Loucy (cell line): ENCODE measurements at regions not wholly inside any gene's neighbourhood (a gene's known extent, or its start where the extent isn't known, plus 50 kb on each side); places are given as distances from the start of the nearest gene placed in this dataset.
"Not testable (repeated sequence)": the region's sequence is repeated elsewhere in the genome, so short reads cannot be mapped to it uniquely, and the experiment has no call there.

ENCODE experiments used
- H2AFZ ChIP-seq: fragments of 200-600 bp; sonication (generic); 2 replicates; pipeline ENCODE4 v1.6.0; 2016; ENCODE audit warnings: antibody characterized with exemption, mild to moderate bottlenecking, low read length, moderate library complexity
- H3F3A ChIP-seq: fragments of 200-600 bp; 2 replicates; pipeline ENCODE4 v1.6.0; 2016; ENCODE audit warnings: antibody characterized with exemption, low read depth, mild to moderate bottlenecking
- H3K27me3 ChIP-seq: fragments of 200-600 bp; sonication (generic); 2 replicates; pipeline ENCODE4 v1.6.1; 2014; ENCODE audit warnings: low read length, mild to moderate bottlenecking; ENCODE audit not compliant: insufficient read depth, poor library complexity, severe bottlenecking
- H3K36me3 ChIP-seq: fragments of 200-600 bp; sonication (generic); 2 replicates; pipeline ENCODE4 v1.6.1; 2016; ENCODE audit warnings: low read length; ENCODE audit not compliant: insufficient read depth
- H3K4me1 ChIP-seq: fragments of 200-600 bp; sonication (generic); 2 replicates; pipeline ENCODE4 v1.5.1; 2014; ENCODE audit warnings: low read length, mild to moderate bottlenecking; ENCODE audit not compliant: insufficient read depth, poor library complexity, severe bottlenecking
- H3K4me2 ChIP-seq: fragments of 200-600 bp; sonication (generic); 2 replicates; pipeline ENCODE4 v1.6.0; 2014; ENCODE audit warnings: antibody characterized with exemption, low read length, low read depth, mild to moderate bottlenecking; ENCODE audit not compliant: poor library complexity, severe bottlenecking
- H3K4me3 ChIP-seq: fragments of 200-600 bp; sonication (generic); 2 replicates; pipeline ENCODE4 v1.5.1; 2014; ENCODE audit warnings: low read length, mild to moderate bottlenecking, mixed read lengths; ENCODE audit not compliant: poor library complexity, severe bottlenecking
- H3K79me2 ChIP-seq: fragments of 200-600 bp; sonication (generic); 2 replicates; pipeline ENCODE4 v1.6.1; 2014; ENCODE audit warnings: low read length; ENCODE audit not compliant: insufficient read depth
- H3K9ac ChIP-seq: fragments of 200-600 bp; sonication (generic); 2 replicates; pipeline ENCODE4 v1.6.0; 2014; ENCODE audit warnings: mild to moderate bottlenecking, low read depth, low read length, moderate library complexity; ENCODE audit not compliant: poor library complexity, severe bottlenecking
- H3K9me2 ChIP-seq: fragments of 200-600 bp; sonication (generic); replicated peaks from 2 replicates; pipeline ENCODE4 v1.6.1; 2016; ENCODE audit warnings: low read depth, low read length, mixed read lengths
- H3K9me3 ChIP-seq: fragments of 200-600 bp; sonication (generic); 2 replicates; pipeline ENCODE4 v1.6.1; 2014; ENCODE audit warnings: mild to moderate bottlenecking, antibody characterized with exemption, low read length, low read depth; ENCODE audit not compliant: insufficient read depth
- H4K20me1 ChIP-seq: fragments of 200-600 bp; sonication (generic); 2 replicates; pipeline ENCODE4 v1.6.0; 2014; ENCODE audit warnings: antibody characterized with exemption, low read length, mild to moderate bottlenecking; ENCODE audit not compliant: insufficient read depth, poor library complexity, severe bottlenecking
- EZH2phosphoT487 ChIP-seq: fragments of 200-600 bp; IDR thresholded peaks from 2 replicates; pipeline ENCODE4 v1.6.1; 2018; ENCODE audit warnings: antibody characterized with exemption, mild to moderate bottlenecking, moderate library complexity, borderline replicate concordance
- TF ChIP-seq, protein P1 (sequence below): fragments of 200-600 bp; sonication (generic); conservative IDR thresholded peaks from 2 replicates; pipeline ENCODE4 v1.5.1; 2014; ENCODE audit warnings: mild to moderate bottlenecking, antibody characterized with exemption, low read length

DNA sequence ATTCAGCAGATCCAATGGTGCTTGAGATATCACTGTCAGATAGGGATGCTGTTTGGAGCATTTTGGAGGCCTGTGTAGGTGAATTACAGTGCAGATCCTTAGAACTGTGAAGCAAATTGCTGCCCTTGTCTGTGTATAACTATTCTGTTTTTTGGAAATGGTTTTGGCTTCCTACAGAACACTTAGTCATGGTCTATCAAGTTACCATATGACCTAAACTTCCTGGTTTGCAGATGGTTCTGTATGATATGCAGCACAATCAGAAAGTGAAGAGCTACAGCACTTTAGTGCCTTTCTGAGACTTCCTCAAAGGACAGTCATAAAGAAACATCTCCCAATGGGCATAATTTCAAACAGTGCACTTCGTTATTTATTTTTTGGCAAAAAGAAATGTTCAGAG lies 688.6 kb downstream of the SH3BGRL start:
- no peak overlapping the region for H3K9ac ChIP-seq
- no peaks in the 10 kb centered on the region for H4K20me1 ChIP-seq
- H3K9me2 ChIP-seq: no peaks in the 10 kb centered on the region
- H3K9me3 ChIP-seq: no peaks in the 10 kb centered on the region
- no peaks in the 10 kb centered on the region for H3K79me2 ChIP-seq
- H3K36me3 ChIP-seq: no peaks in the 10 kb centered on the region
- H2AFZ ChIP-seq: no peak overlapping the region
- H3F3A ChIP-seq: no peaks in the 10 kb centered on the region
- peak overlapping the region; percentile 51 for H3K4me2 ChIP-seq
- H3K4me3 ChIP-seq: peak overlapping the region; percentile 32
- TF ChIP-seq, protein P1, sequence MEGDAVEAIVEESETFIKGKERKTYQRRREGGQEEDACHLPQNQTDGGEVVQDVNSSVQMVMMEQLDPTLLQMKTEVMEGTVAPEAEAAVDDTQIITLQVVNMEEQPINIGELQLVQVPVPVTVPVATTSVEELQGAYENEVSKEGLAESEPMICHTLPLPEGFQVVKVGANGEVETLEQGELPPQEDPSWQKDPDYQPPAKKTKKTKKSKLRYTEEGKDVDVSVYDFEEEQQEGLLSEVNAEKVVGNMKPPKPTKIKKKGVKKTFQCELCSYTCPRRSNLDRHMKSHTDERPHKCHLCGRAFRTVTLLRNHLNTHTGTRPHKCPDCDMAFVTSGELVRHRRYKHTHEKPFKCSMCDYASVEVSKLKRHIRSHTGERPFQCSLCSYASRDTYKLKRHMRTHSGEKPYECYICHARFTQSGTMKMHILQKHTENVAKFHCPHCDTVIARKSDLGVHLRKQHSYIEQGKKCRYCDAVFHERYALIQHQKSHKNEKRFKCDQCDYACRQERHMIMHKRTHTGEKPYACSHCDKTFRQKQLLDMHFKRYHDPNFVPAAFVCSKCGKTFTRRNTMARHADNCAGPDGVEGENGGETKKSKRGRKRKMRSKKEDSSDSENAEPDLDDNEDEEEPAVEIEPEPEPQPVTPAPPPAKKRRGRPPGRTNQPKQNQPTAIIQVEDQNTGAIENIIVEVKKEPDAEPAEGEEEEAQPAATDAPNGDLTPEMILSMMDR: no peak
- H3K4me1 ChIP-seq: peaks cover 5% of the 10 kb centered on the region
- no peaks in the 10 kb centered on the region for H3K27me3 ChIP-seq

DNA sequence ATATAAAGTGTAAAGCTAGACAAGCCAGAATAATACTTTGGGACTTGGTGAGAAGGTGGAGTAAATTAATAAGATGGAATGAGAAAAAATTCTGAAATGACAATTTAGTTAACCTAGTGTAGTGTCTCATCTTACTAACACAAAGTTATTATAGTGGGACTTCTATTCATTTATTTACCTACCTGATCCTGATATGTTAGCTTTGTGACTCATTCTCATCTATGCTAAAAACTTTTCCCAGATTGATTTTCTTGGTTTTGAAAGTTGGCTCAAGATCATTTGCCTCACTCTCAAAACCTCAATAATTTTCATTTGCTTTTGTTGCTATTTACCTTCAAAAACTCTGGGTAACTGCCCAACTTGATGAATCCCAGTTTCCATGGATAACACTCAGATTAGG lies 698.6 kb downstream of the SH3BGRL start:
- no peaks in the 10 kb centered on the region for H3K79me2 ChIP-seq
- no peaks in the 10 kb centered on the region for H3K4me1 ChIP-seq
- H3K9me3 ChIP-seq: no peaks in the 10 kb centered on the region
- H3K27me3 ChIP-seq: no peaks in the 10 kb centered on the region
- H3F3A ChIP-seq: no peaks in the 10 kb centered on the region
- no peaks in the 10 kb centered on the region for H4K20me1 ChIP-seq
- no peaks in the 10 kb centered on the region for H3K9me2 ChIP-seq
- H3K4me3 ChIP-seq: no peak overlapping the region
- H3K9ac ChIP-seq: no peak overlapping the region
- no peaks in the 10 kb centered on the region for H3K36me3 ChIP-seq
- TF ChIP-seq, protein P1: no peak
- no peak overlapping the region for H2AFZ ChIP-seq
- H3K4me2 ChIP-seq: no peak overlapping the region

- Histone ChIP-seq H3K9ac (no peak overlapping the region), H3K79me2 (no peaks in the 10 kb centered on the region), H3K4me1 (no peaks in the 10 kb centered on the region), H3K36me3 (no peaks in the 10 kb centered on the region), H3K9me3 (no peaks in the 10 kb centered on the region), H3K4me2 (no peak overlapping the region), H3K9me2 (no peaks in the 10 kb centered on the region), H3K4me3 (no peak overlapping the region), H3K27me3 (no peaks in the 10 kb centered on the region), H2AFZ (no peak overlapping the region), H3F3A (no peaks in the 10 kb centered on the region), H4K20me1 (no peaks in the 10 kb centered on the region)
- TF ChIP-seq, protein P1: no peak
- TF ChIP-seq EZH2phosphoT487: no peak
Measured at GRCh38 chrX:81925812-81926211, 723.9 kb downstream of the SH3BGRL start.

- not testable (repeated sequence) for H3K9ac ChIP-seq, H3K4me2 ChIP-seq, H3K9me3 ChIP-seq, H3K4me3 ChIP-seq, H3K36me3 ChIP-seq, H4K20me1 ChIP-seq, H3K27me3 ChIP-seq, H3K9me2 ChIP-seq, H3F3A ChIP-seq, H3K79me2 ChIP-seq, H2AFZ ChIP-seq, H3K4me1 ChIP-seq
Measured at GRCh38 chrX:81945911-81946310, 744.0 kb downstream of the SH3BGRL start.
